Right ventricle myocardium inferior (tissue), 1 donor: ENCODE measurements at regions not wholly inside any gene's neighbourhood (a gene's known extent, or its start where the extent isn't known, plus 50 kb on each side); places are given as distances from the start of the nearest gene placed in this dataset.
"Not testable (repeated sequence)": the region's sequence is repeated elsewhere in the genome, so short reads cannot be mapped to it uniquely, and the experiment has no call there.

Experiments used
- ATAC-seq: fragments of 200-7000 bp; cut with Tn5 transposase; one replicate; pipeline ENCODE4 v1.9.1; 2020; ENCODE audit warnings: mild to moderate bottlenecking, moderate library complexity
- DNase-seq: peaks from one replicate; pipeline ENCODE4 v3.0.0; 2021; ENCODE audit errors: missing footprints
- intact Hi-C: fragments of 100-400 bp; cut with DNase I; formaldehyde crosslinking; loops from one replicate; pipeline ENCODE4 v1.11.0; 2022
- donor health status: DM: no; HTN: yes; CAD: no; lungs with severe emphysema.

- DNase-seq (no peak), ATAC-seq (no peak)
- intact Hi-C loops: no loop called here
Measured at GRCh38 chr5:148880197-148880596, 53.8 kb downstream of the ADRB2 start.

- ATAC-seq (no peak), DNase-seq (no peak)
- intact Hi-C loops: no loop called here
Measured at GRCh38 chr5:148880696-148881095, 54.3 kb downstream of the ADRB2 start.

GRCh38 chr5:148882332-148882731, 55.9 kb downstream of the ADRB2 start:
- no peak for ATAC-seq
- no peak for DNase-seq
- intact Hi-C loops: no loop called here

GRCh38 chr5:148884339-148885020, 58.1 kb downstream of the ADRB2 start:
- DNase-seq (no peak), ATAC-seq (no peak)
- intact Hi-C loops: no loop called here

- no peak for DNase-seq
- intact Hi-C loops: no loop called here
- no peak for ATAC-seq
Measured at GRCh38 chr5:148887123-148887881, 60.9 kb downstream of the ADRB2 start.

- DNase-seq, ATAC-seq, intact Hi-C loops: not testable (repeated sequence)
Measured at GRCh38 chr5:148889936-148890335, 63.5 kb downstream of the ADRB2 start.

- DNase-seq, ATAC-seq, intact Hi-C loops: not testable (repeated sequence)
Measured at GRCh38 chr5:148895441-148895840, 69.0 kb downstream of the ADRB2 start.

GRCh38 chr5:148897842-148898241, 71.4 kb downstream of the ADRB2 start:
- no peak for ATAC-seq
- DNase-seq: no peak
- intact Hi-C loops: no loop called here

GRCh38 chr5:148898413-148899075, 72.1 kb downstream of the ADRB2 start:
- no peak for DNase-seq
- intact Hi-C loops: no loop called here
- ATAC-seq: no peak

GRCh38 chr5:148899993-148900392, 73.6 kb downstream of the ADRB2 start:
- no peak for ATAC-seq
- intact Hi-C loops: no loop called here

GRCh38 chr5:148902478-148902877, 76.1 kb downstream of the ADRB2 start:
- intact Hi-C loops: no loop called here
- no peak for ATAC-seq

More at GRCh38 chr5:148899993-148900392, 73.6 kb downstream of the ADRB2 start:
- DNase-seq: no peak

GRCh38 chr5:148903587-148903986, 77.2 kb downstream of the ADRB2 start:
- no peak for ATAC-seq
- intact Hi-C loops: no loop called here
- no peak for DNase-seq

More at GRCh38 chr5:148902478-148902877, 76.1 kb downstream of the ADRB2 start:
- no peak for DNase-seq

GRCh38 chr5:148904440-148904839, 78.0 kb downstream of the ADRB2 start:
- intact Hi-C loops: no loop called here
- peak; percentile 64 for DNase-seq
- ATAC-seq: peak; percentile 91

GRCh38 chr5:148905541-148905940, 79.1 kb downstream of the ADRB2 start:
- intact Hi-C loops: no loop called here
- DNase-seq: no peak
- no peak for ATAC-seq

- intact Hi-C loops: no loop called here
- no peak for ATAC-seq
- no peak for DNase-seq
Measured at GRCh38 chr5:148906968-148907367, 80.6 kb downstream of the ADRB2 start.

- intact Hi-C loops: no loop called here
- ATAC-seq (no peak), DNase-seq (no peak)
Measured at GRCh38 chr5:148909040-148909439, 82.6 kb downstream of the ADRB2 start.

- DNase-seq (no peak), ATAC-seq (no peak)
- intact Hi-C loops: no loop called here
Measured at GRCh38 chr5:148909766-148910165, 83.4 kb downstream of the ADRB2 start.

GRCh38 chr5:148910216-148910615, 83.8 kb downstream of the ADRB2 start:
- intact Hi-C loops: no loop called here
- ATAC-seq: no peak
- DNase-seq: no peak

- ATAC-seq (no peak), DNase-seq (peak; percentile 64)
- intact Hi-C loops: no loop called here
Measured at GRCh38 chr5:148910686-148911361, 84.4 kb downstream of the ADRB2 start.
